HG02943 (cell line): ENCODE measurements at regions not wholly inside any gene's neighbourhood (a gene's known extent, or its start where the extent isn't known, plus 50 kb on each side); places are given as distances from the start of the nearest gene placed in this dataset.
A peak's percentile ranks its signal among the peaks of the same experiment; 100 is the strongest.

Experiments used
- ATAC-seq: cut with Tn5 transposase; IDR thresholded peaks from one replicate; pipeline ENCODE4 v1.9.1; 2021; ENCODE audit warnings: mild to moderate bottlenecking, low read depth, moderate library complexity; ENCODE audit not compliant: unreplicated experiment

- ATAC-seq, result no peak
Measured at GRCh38 chr9:89554307-89555035, 50.3 kb upstream of the GADD45G start.

DNA sequence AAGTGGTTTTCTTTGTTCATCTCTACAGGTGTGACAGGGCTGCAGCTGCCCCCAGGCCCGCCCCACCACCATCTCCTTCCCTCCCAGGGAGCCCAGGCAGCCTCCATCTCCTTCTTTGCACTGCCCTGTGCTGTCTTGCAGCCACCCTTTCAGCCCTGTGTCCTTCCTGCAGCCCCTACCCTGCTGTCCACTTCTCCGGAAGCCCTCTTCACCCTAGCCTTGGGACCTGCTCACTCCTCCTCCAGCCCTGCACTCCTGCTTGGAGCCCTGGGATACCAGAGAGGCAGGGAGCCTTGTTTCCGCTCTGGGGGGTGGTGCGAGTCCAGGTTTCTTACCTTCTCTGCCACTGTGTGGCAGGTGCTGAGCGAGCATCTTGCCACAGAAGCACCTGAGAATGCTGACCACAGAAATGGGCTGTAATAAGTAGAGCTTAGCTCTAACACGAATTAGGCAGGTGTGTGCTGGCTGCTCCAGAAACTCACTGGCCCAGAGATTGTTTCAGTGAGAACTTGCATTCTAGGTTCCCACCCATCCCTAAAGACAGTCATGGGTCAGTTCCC, 51.3 kb upstream of the GADD45G start:
- no peak for ATAC-seq

DNA sequence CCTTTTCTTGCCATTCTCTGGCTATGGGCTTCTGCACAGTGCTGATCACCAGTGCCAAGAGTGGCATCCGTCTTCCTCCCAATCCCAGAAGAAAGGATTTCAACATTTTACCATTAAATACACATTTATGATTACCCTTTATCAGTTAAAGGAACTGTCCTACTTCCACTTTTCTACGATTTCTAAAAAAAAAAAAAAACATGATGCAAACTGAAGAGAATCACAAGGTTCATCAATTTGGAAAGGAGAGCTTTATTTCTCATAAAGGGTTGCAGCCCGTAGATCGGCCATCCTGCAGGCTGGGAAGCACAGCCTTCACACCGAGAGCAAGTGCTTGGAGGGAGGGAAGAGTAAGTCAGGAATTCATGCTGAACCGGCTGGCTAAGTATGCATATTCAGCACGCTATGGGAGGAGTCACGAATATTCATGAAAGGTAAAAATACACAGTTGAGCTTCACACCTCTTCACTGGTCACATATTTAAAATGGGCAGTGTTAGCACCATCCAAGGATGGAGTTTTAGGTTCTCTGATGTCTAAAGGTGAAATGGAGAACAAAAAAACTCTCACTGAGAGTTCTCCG, 52.5 kb upstream of the SEMA4D start:
- no peak for ATAC-seq

DNA sequence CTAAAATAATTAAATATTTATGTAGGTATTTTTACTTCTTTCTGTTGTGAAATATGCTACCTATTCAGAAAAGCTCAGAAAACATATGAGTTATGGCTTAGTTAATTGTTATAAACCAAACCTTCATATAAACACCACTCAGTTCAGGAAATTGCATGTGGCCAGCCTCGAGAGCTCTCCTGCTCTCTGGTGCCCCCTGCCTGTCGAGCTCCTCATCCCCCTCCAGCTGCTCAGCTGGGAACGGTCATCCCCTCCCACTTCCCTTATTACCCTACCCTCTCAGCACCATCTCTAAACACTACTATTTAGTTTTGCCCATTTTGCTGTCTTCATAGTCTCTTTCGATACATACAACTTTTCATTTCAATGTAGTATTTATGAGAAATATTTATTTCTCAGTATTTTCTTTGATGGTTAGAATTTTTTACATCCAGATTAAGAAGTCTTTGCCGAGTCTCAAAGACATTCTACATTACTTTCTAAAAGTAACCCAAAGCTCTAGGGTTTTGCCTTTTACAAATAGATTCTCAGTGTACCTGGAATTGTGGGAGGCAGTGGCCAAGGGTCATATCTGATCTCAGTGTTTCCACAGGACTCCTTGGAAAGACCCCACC, 51.2 kb upstream of the SEMA4D start:
- peak; percentile 78 for ATAC-seq

GRCh38 chr9:89548071-89548638, 50.2 kb upstream of the SEMA4D start:
- no peak for ATAC-seq
